SK-N-MC (cell line): ENCODE measurements at regions not wholly inside any gene's neighbourhood (a gene's known extent, or its start where the extent isn't known, plus 50 kb on each side); places are given as distances from the start of the nearest gene placed in this dataset.
"Not testable (repeated sequence)": the region's sequence is repeated elsewhere in the genome, so short reads cannot be mapped to it uniquely, and the experiment has no call there.

ENCODE experiments used
- DNase-seq: peaks from one replicate; pipeline ENCODE4 v3.0.0-alpha.2; 2011; ENCODE audit warnings: low read depth, low spot score
- H3K27ac ChIP-seq: fragments of 200-600 bp; sonication (generic); 2 replicates; pipeline ENCODE4 v1.5.1; 2016; ENCODE audit warnings: mixed run types
- H3K36me3 ChIP-seq: fragments of 200-600 bp; sonication (generic); 2 replicates; pipeline ENCODE4 v1.6.1; 2017; ENCODE audit warnings: antibody characterized with exemption, low read length, mixed read lengths; ENCODE audit not compliant: insufficient read depth
- H3K4me3 ChIP-seq: fragments of 200-600 bp; sonication (generic); 2 replicates; pipeline ENCODE4 v1.5.1; 2016
- H3K9ac ChIP-seq: fragments of 200-600 bp; sonication (generic); 2 replicates; pipeline ENCODE4 v1.8.0; 2017; ENCODE audit warnings: mixed run types, mixed read lengths; ENCODE audit not compliant: insufficient read length
- H3K9me3 ChIP-seq: fragments of 200-600 bp; sonication (generic); 2 replicates; pipeline ENCODE4 v1.6.1; 2017; ENCODE audit warnings: low read depth, mild to moderate bottlenecking, antibody characterized with exemption, low read length, moderate library complexity, mixed read lengths
- EZH2 ChIP-seq: fragments of 200-600 bp; sonication (generic); IDR thresholded peaks from one replicate; pipeline ENCODE4 v1.6.1; 2017; ENCODE audit warnings: antibody characterized with exemption
- FOXP2 ChIP-seq: optimal IDR thresholded peaks from 2 replicates; pipeline ENCODE3; 2011; ENCODE audit warnings: mild to moderate bottlenecking, moderate library complexity; ENCODE audit not compliant: insufficient read depth; ENCODE audit errors: extremely low read length, control extremely low read depth
- POLR2AphosphoS5 ChIP-seq: IDR thresholded peaks from 2 replicates; pipeline ENCODE4 v1.6.1; 2012; ENCODE audit warnings: mild to moderate bottlenecking, low read depth, low read length, borderline replicate concordance

GRCh38 chr5:92320446-92320845, 937.3 kb upstream of the ARRDC3 start:
- no peak overlapping the region for H3K9ac ChIP-seq
- DNase-seq: no peak
- TF ChIP-seq EZH2 (no peak), FOXP2 (no peak), POLR2AphosphoS5 (no peak)

GRCh38 chr5:92313385-92313784, 930.3 kb upstream of the ARRDC3 start:
- H3K27ac ChIP-seq: no peak overlapping the region
- no peaks in the 10 kb centered on the region for H3K36me3 ChIP-seq
- no peak overlapping the region for H3K9ac ChIP-seq
- no peak for DNase-seq
- no peak overlapping the region for H3K4me3 ChIP-seq
- H3K9me3 ChIP-seq: no peaks in the 10 kb centered on the region
- no peak for TF ChIP-seq FOXP2
- no peak for TF ChIP-seq EZH2
- TF ChIP-seq POLR2AphosphoS5: no peak

More at GRCh38 chr5:92320446-92320845, 937.3 kb upstream of the ARRDC3 start:
- Histone ChIP-seq H3K36me3 (no peaks in the 10 kb centered on the region), H3K9me3 (no peaks in the 10 kb centered on the region), H3K4me3 (no peak overlapping the region), H3K27ac (no peak overlapping the region)

DNA sequence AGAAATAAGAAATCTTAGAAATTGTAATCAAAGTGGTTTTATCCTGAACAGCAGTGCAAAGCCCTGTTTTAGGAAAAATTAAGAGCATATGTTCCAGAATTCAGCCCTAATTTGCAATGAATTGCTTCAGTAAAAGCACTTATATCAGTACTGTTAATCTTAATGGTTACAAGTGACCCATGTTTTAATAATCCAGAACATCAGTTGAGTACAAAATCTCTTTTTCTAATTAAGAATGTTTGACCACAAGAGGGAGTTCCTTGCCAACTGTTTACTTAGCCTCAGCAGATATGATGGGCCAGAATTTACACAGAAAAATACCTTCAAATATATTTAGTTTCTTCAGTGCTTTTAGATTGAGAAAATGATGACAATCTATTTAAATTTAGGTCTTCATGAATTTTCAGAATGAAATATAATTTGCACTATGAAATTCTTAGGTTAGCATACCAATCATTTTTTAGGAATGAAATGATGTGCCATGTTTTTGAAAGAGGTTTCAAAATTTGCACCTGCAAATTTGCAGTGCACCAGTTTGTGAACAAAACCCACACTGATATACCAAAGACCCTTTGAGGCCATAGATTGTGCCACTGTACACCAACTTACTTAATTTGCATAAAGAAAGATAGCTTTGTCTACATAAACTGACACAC, 926.3 kb upstream of the ARRDC3 start:
- TF ChIP-seq EZH2 (no peak), FOXP2 (no peak), POLR2AphosphoS5 (no peak)
- DNase-seq: peak; percentile 56
- Histone ChIP-seq H3K4me3 (peak overlapping the region; percentile 33), H3K9me3 (no peaks in the 10 kb centered on the region), H3K36me3 (no peaks in the 10 kb centered on the region), H3K9ac (no peak overlapping the region), H3K27ac (peak overlapping the region; percentile 67)

DNA sequence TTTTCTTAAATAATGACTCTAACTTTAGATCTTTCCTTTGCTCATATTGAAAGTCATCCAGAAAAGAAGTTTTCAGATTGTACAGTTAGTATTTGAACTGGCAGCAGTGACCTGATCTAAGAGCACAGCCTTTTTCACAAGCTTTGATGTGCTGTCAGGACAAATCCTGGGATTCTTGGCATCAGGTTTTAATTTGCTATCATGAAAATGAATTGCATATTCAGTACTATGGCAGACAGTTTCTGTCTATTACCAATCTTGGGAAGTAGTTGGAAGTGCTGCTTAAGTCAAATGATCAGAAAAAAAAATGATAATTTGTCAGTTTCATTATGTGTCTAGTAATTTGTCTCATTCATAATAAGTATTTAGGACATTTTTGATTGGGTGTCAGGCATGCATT, 925.6 kb upstream of the ARRDC3 start:
- no peak for TF ChIP-seq FOXP2
- no peak for TF ChIP-seq EZH2
- no peak for TF ChIP-seq POLR2AphosphoS5
- DNase-seq: no peak
- H3K27ac ChIP-seq: peak overlapping the region; percentile 67; the same call in 1 of the 2 replicates

DNA sequence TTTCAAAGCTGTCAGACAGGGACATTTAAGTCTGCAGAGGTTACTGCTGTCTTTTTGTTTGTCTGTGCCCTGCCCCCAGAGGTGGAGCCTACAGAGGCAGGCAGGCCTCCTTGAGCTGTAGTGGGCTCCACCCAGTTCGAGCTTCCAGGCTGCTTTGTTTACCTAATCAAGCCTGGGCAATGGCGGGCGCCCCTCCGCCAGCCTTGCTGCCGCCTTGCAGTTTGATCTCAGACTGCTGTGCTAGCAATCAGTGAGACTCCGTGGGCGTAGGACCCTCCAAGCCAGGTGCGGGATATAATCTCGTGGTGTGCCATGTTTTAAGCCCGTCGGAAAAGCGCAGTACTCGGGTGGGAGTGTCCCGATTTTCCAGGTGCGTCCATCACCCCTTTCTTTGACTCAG, 919.2 kb upstream of the ARRDC3 start:
- H3K9ac ChIP-seq, H3K36me3 ChIP-seq, H3K27ac ChIP-seq, H3K4me3 ChIP-seq, H3K9me3 ChIP-seq, DNase-seq: not testable (repeated sequence)

More for the DNA sequence above, 925.6 kb upstream of the ARRDC3 start:
- peak overlapping the region; percentile 33; the same call in 1 of the 2 replicates for H3K4me3 ChIP-seq
- H3K9ac ChIP-seq: no peak overlapping the region
- H3K36me3 ChIP-seq: no peaks in the 10 kb centered on the region
- no peaks in the 10 kb centered on the region for H3K9me3 ChIP-seq

- TF ChIP-seq FOXP2 (no peak), EZH2 (no peak), POLR2AphosphoS5 (no peak)
Measured at GRCh38 chr5:92283521-92283920, 900.4 kb upstream of the ARRDC3 start.

GRCh38 chr5:92271750-92272149, 888.6 kb upstream of the ARRDC3 start:
- H3K4me3 ChIP-seq, H3K36me3 ChIP-seq, H3K27ac ChIP-seq, H3K9me3 ChIP-seq, H3K9ac ChIP-seq, DNase-seq: not testable (repeated sequence)

More at GRCh38 chr5:92283521-92283920, 900.4 kb upstream of the ARRDC3 start:
- no peak for DNase-seq
- Histone ChIP-seq H3K4me3 (no peak overlapping the region), H3K9ac (no peak overlapping the region), H3K36me3 (no peaks in the 10 kb centered on the region), H3K27ac (no peak overlapping the region), H3K9me3 (no peaks in the 10 kb centered on the region; the same call in 1 of the 2 replicates)

GRCh38 chr5:92268343-92268742, 885.2 kb upstream of the ARRDC3 start:
- no peak overlapping the region for H3K27ac ChIP-seq
- TF ChIP-seq POLR2AphosphoS5 (no peak), FOXP2 (no peak), EZH2 (no peak)
- no peak for DNase-seq
- H3K36me3 ChIP-seq: no peaks in the 10 kb centered on the region
- no peak overlapping the region for H3K9ac ChIP-seq
- no peaks in the 10 kb centered on the region for H3K9me3 ChIP-seq
- H3K4me3 ChIP-seq: no peak overlapping the region

- H3K36me3 ChIP-seq: no peaks in the 10 kb centered on the region
- H3K9ac ChIP-seq: no peak overlapping the region
- H3K4me3 ChIP-seq: no peak overlapping the region
- H3K27ac ChIP-seq: no peak overlapping the region
- H3K9me3 ChIP-seq: no peaks in the 10 kb centered on the region
- no peak for DNase-seq
- TF ChIP-seq EZH2 (no peak), POLR2AphosphoS5 (no peak), FOXP2 (no peak)
Measured at GRCh38 chr5:92267830-92268229, 884.7 kb upstream of the ARRDC3 start.
